ENCODE measurements at regions not wholly inside any gene's neighbourhood (a gene's known extent, or its start where the extent isn't known, plus 50 kb on each side); places are given as distances from the start of the nearest gene placed in this dataset.

GRCh38 chr7:85954961-85955360 is 688.7 kb upstream of the GRM3 start:
- TF ChIP-seq YY1 (IDR thresholded peaks at IDR 0.05; ENCODE audit: low read depth) (no peak), ZBTB7A (IDR thresholded peaks at IDR 0.05; ENCODE audit: low read depth) (no peak), EP300 (IDR thresholded peaks at IDR 0.05; ENCODE audit: borderline replicate concordance) (no peak), EGR1 (IDR thresholded peaks at IDR 0.05) (no peak)

GRCh38 chr7:85950871-85951270 is 692.8 kb upstream of the GRM3 start:
- TF ChIP-seq NFIC (IDR thresholded peaks at IDR 0.05) (no peak), ZBTB7A (IDR thresholded peaks at IDR 0.05; ENCODE audit: low read depth) (no peak), TAF1 (IDR thresholded peaks at IDR 0.05; ENCODE audit: low read depth) (no peak), YY1 (IDR thresholded peaks at IDR 0.05; ENCODE audit: low read depth) (no peak), EGR1 (IDR thresholded peaks at IDR 0.05) (no peak), CREB1 (IDR thresholded peaks at IDR 0.05; ENCODE audit: low read depth) (no peak), CEBPB (IDR thresholded peaks at IDR 0.05) (no peak)
- TF ChIP-seq, protein P1, sequence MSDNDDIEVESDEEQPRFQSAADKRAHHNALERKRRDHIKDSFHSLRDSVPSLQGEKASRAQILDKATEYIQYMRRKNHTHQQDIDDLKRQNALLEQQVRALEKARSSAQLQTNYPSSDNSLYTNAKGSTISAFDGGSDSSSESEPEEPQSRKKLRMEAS (IDR thresholded peaks at IDR 0.05), result no peak

GRCh38 chr7:85950418-85950817 is 693.3 kb upstream of the GRM3 start:
- no peak for TF ChIP-seq TCF12 (IDR thresholded peaks at IDR 0.05; ENCODE audit: low read depth)
- no peak for TF ChIP-seq YY1 (IDR thresholded peaks at IDR 0.05; ENCODE audit: low read depth)
- TF ChIP-seq CREB1 (IDR thresholded peaks at IDR 0.05; ENCODE audit: low read depth), result no peak
- no peak for TF ChIP-seq CEBPB (IDR thresholded peaks at IDR 0.05)
- no peak for TF ChIP-seq FOXM1 (IDR thresholded peaks at IDR 0.05; ENCODE audit: borderline replicate concordance, low read depth)
- no peak for TF ChIP-seq EP300 (IDR thresholded peaks at IDR 0.05; ENCODE audit: borderline replicate concordance)
- no peak for TF ChIP-seq TAF1 (IDR thresholded peaks at IDR 0.05; ENCODE audit: low read depth)
- TF ChIP-seq USF1 (IDR thresholded peaks at IDR 0.05), result no peak
- TF ChIP-seq, protein P1 (IDR thresholded peaks at IDR 0.05), result no peak
- no peak for TF ChIP-seq RAD21 (IDR thresholded peaks at IDR 0.05; ENCODE audit: low read depth)
- no peak for TF ChIP-seq TEAD4 (IDR thresholded peaks at IDR 0.05)
- TF ChIP-seq REST (IDR thresholded peaks at IDR 0.05; ENCODE audit: low read depth), result no peak

GRCh38 chr7:85947767-85948166 is 695.9 kb upstream of the GRM3 start:
- no peak for TF ChIP-seq CREB1 (IDR thresholded peaks at IDR 0.05; ENCODE audit: low read depth)
- no peak for TF ChIP-seq ZBTB7A (IDR thresholded peaks at IDR 0.05; ENCODE audit: low read depth)
- TF ChIP-seq, protein P1 (IDR thresholded peaks at IDR 0.05), result no peak
- no peak for TF ChIP-seq EGR1 (IDR thresholded peaks at IDR 0.05)
- TF ChIP-seq REST (IDR thresholded peaks at IDR 0.05; ENCODE audit: low read depth), result no peak

DNA sequence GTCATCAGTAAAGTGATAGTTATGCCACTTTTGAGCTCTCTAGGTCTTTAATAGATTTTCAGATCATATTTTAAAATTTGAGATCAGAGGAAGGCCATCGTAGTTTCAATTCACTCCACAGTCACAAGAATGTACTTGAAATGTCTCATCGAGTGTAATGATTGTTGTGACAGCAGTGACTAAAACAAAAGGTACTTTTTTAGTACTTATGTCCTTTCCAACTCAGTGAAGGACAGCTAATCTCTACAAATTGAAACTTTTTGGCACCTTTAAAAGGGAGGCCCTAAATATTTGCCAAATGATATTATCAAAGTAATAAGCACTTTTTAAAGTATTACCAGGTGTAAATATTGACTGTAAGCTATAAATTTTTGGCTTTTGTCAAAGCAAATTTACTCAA is 702.9 kb upstream of the GRM3 start:
- TF ChIP-seq TCF12 (IDR thresholded peaks at IDR 0.05; ENCODE audit: low read depth) (no peak), CREB1 (IDR thresholded peaks at IDR 0.05; ENCODE audit: low read depth) (no peak), FOXM1 (IDR thresholded peaks at IDR 0.05; ENCODE audit: borderline replicate concordance, low read depth) (no peak), TEAD4 (IDR thresholded peaks at IDR 0.05) (no peak), YY1 (IDR thresholded peaks at IDR 0.05; ENCODE audit: low read depth) (no peak), EGR1 (IDR thresholded peaks at IDR 0.05) (no peak), USF1 (IDR thresholded peaks at IDR 0.05) (no peak), ZBTB7A (IDR thresholded peaks at IDR 0.05; ENCODE audit: low read depth) (no peak), CEBPB (IDR thresholded peaks at IDR 0.05) (no peak), REST (IDR thresholded peaks at IDR 0.05; ENCODE audit: low read depth) (no peak)
- TF ChIP-seq, protein P1 (IDR thresholded peaks at IDR 0.05), result no peak

Measured in Ishikawa (cell line).